ENCODE measurements at regions not wholly inside any gene's neighbourhood (a gene's known extent, or its start where the extent isn't known, plus 50 kb on each side); places are given as distances from the start of the nearest gene placed in this dataset.

DNA sequence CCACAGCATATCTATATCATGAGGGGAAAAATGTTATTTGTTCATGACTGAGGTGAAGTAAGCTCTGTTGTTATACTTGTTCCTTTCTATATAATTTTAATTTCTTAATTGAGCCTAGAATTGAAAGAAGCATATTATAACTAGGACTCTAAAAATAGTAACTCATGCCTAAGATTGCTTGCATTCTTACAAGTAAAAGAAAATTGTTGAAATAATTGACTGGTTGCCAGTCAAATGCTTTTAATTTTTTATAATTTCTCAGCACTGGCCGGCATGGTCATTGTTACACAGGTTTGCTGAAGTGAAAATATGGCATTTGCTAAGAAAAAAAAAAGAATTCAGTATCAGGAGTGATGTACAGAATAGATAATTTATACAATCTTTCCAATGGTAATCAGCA lies 104.8 kb downstream of the GASK1B start:
- TF ChIP-seq ZBTB7A (IDR thresholded peaks at IDR 0.05; ENCODE audit: low read depth) (no peak), EP300 (IDR thresholded peaks at IDR 0.05; ENCODE audit: borderline replicate concordance) (no peak), EGR1 (IDR thresholded peaks at IDR 0.05) (no peak), TEAD4 (IDR thresholded peaks at IDR 0.05) (peak; percentile 79), NFIC (IDR thresholded peaks at IDR 0.05) (0 out of 2 replicates have a peak, but pooled peaks have one; percentile 34)
- TF ChIP-seq, protein P1, sequence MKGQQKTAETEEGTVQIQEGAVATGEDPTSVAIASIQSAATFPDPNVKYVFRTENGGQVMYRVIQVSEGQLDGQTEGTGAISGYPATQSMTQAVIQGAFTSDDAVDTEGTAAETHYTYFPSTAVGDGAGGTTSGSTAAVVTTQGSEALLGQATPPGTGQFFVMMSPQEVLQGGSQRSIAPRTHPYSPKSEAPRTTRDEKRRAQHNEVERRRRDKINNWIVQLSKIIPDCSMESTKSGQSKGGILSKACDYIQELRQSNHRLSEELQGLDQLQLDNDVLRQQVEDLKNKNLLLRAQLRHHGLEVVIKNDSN (IDR thresholded peaks at IDR 0.05), result no peak

DNA sequence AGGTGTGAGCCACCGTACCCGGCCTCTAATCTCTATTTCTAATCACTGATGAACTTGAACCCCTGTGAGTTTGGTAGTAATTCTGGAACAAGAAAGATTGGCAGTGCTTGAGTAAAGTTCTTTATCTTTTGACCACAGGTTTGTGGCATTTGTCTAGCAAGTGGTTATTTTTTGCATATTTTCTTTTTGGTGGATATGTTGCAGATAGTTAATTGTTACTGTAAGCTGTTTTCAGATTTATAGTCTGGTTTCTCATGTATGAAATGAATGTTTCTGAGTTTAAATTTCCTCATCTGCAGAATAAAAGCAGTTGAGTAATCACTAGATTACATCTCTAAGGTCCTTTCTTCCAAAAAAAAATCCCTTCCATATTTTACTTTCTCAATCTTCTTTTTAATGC lies 105.2 kb downstream of the GASK1B start:
- TF ChIP-seq NFIC (IDR thresholded peaks at IDR 0.05), result no peak
- TF ChIP-seq, protein P2, sequence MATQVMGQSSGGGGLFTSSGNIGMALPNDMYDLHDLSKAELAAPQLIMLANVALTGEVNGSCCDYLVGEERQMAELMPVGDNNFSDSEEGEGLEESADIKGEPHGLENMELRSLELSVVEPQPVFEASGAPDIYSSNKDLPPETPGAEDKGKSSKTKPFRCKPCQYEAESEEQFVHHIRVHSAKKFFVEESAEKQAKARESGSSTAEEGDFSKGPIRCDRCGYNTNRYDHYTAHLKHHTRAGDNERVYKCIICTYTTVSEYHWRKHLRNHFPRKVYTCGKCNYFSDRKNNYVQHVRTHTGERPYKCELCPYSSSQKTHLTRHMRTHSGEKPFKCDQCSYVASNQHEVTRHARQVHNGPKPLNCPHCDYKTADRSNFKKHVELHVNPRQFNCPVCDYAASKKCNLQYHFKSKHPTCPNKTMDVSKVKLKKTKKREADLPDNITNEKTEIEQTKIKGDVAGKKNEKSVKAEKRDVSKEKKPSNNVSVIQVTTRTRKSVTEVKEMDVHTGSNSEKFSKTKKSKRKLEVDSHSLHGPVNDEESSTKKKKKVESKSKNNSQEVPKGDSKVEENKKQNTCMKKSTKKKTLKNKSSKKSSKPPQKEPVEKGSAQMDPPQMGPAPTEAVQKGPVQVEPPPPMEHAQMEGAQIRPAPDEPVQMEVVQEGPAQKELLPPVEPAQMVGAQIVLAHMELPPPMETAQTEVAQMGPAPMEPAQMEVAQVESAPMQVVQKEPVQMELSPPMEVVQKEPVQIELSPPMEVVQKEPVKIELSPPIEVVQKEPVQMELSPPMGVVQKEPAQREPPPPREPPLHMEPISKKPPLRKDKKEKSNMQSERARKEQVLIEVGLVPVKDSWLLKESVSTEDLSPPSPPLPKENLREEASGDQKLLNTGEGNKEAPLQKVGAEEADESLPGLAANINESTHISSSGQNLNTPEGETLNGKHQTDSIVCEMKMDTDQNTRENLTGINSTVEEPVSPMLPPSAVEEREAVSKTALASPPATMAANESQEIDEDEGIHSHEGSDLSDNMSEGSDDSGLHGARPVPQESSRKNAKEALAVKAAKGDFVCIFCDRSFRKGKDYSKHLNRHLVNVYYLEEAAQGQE (IDR thresholded peaks at IDR 0.05; ENCODE audit: low read depth), result no peak
- no peak for TF ChIP-seq ZBTB7A (IDR thresholded peaks at IDR 0.05; ENCODE audit: low read depth)
- TF ChIP-seq TCF12 (IDR thresholded peaks at IDR 0.05; ENCODE audit: low read depth), result no peak
- TF ChIP-seq TAF1 (IDR thresholded peaks at IDR 0.05; ENCODE audit: low read depth), result no peak
- TF ChIP-seq RAD21 (IDR thresholded peaks at IDR 0.05; ENCODE audit: low read depth), result no peak
- no peak for TF ChIP-seq EP300 (IDR thresholded peaks at IDR 0.05; ENCODE audit: borderline replicate concordance)
- TF ChIP-seq FOXM1 (IDR thresholded peaks at IDR 0.05; ENCODE audit: borderline replicate concordance, low read depth), result no peak
- TF ChIP-seq TEAD4 (IDR thresholded peaks at IDR 0.05), result no peak
- TF ChIP-seq EGR1 (IDR thresholded peaks at IDR 0.05), result no peak

DNA sequence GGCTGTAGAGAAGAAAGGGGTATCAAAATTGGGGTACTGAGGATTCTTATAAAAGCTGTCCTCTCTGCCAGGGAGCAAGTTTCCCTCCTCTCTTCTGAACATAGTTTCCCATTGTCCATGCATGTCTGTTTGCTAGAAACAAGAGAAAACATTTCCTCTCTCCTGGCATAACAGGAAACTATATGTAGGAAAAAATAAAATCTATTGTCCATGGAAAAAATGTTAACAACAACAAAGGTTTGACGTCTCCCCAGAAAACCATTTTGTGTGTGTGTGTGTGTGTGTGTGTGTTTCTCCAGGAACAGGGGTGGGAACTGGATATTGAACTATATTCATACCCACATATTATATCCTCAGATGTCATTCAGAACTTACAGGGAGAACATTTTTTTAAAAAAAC lies 107.2 kb downstream of the GASK1B start:
- TF ChIP-seq EP300 (IDR thresholded peaks at IDR 0.05; ENCODE audit: borderline replicate concordance) (no peak), EGR1 (IDR thresholded peaks at IDR 0.05) (no peak), ZBTB7A (IDR thresholded peaks at IDR 0.05; ENCODE audit: low read depth) (no peak)
- TF ChIP-seq, protein P2 (IDR thresholded peaks at IDR 0.05; ENCODE audit: low read depth), result no peak

DNA sequence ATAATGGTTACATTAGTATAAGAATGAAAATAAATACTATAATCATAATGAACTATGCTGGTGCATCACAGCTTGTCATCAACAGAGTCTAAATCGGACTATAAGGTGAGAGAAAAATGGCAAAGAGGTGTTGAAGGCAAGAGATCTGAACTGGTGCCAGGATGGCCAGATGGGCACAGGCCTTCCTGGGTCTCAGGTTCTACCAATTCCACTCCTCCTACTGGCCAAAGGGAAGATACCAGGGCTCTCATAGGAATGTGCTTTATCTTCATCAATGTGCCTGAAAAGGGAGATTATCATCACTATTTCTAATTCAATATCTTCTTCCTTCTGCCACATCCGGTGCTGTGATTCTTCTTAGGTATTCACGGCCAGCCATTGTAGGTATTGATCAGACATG lies 107.6 kb downstream of the GASK1B start:
- TF ChIP-seq CEBPB (IDR thresholded peaks at IDR 0.05) (no peak), TCF12 (IDR thresholded peaks at IDR 0.05; ENCODE audit: low read depth) (no peak), RAD21 (IDR thresholded peaks at IDR 0.05; ENCODE audit: low read depth) (no peak), TAF1 (IDR thresholded peaks at IDR 0.05; ENCODE audit: low read depth) (no peak), NFIC (IDR thresholded peaks at IDR 0.05) (no peak), EP300 (IDR thresholded peaks at IDR 0.05; ENCODE audit: borderline replicate concordance) (no peak), ZBTB7A (IDR thresholded peaks at IDR 0.05; ENCODE audit: low read depth) (no peak), FOXM1 (IDR thresholded peaks at IDR 0.05; ENCODE audit: borderline replicate concordance, low read depth) (no peak), EGR1 (IDR thresholded peaks at IDR 0.05) (no peak), CREB1 (IDR thresholded peaks at IDR 0.05; ENCODE audit: low read depth) (no peak)
- TF ChIP-seq, protein P2 (IDR thresholded peaks at IDR 0.05; ENCODE audit: low read depth), result no peak
- TF ChIP-seq, protein P3, sequence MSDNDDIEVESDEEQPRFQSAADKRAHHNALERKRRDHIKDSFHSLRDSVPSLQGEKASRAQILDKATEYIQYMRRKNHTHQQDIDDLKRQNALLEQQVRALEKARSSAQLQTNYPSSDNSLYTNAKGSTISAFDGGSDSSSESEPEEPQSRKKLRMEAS (IDR thresholded peaks at IDR 0.05), result no peak
- TF ChIP-seq, protein P1 (IDR thresholded peaks at IDR 0.05), result no peak

DNA sequence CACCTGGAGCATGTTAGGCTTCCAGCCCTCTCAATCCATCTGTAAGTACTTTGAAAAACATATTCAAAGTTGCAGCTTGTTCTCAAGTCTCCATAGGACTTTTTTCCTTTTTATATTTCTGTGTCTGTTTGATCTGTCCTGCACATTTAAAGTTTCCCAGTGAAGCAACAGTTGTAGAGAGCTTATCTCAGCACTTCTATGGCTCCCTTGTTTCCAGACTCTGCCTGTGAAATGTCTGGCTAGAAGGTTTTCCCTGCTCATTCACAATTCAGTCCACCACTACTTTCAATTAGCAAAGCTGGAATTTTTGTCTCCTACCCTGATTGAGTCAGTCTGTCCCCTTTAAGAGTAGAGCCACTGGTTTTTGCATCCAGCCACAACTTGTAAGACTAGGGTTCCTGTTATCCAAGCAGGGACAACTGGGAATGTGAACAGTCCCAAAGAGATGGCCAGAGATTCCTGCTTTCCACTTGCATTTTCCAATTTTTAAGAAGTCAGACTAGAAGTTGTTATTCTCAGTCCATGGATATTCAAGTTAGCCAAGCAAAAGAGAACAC lies 116.1 kb downstream of the GASK1B start:
- TF ChIP-seq TCF12 (IDR thresholded peaks at IDR 0.05; ENCODE audit: low read depth), result no peak
- TF ChIP-seq EP300 (IDR thresholded peaks at IDR 0.05; ENCODE audit: borderline replicate concordance), result no peak
- TF ChIP-seq, protein P3 (IDR thresholded peaks at IDR 0.05), result no peak
- TF ChIP-seq FOXM1 (IDR thresholded peaks at IDR 0.05; ENCODE audit: borderline replicate concordance, low read depth), result no peak
- TF ChIP-seq CEBPB (IDR thresholded peaks at IDR 0.05), result no peak
- TF ChIP-seq NFIC (IDR thresholded peaks at IDR 0.05), result no peak
- no peak for TF ChIP-seq TAF1 (IDR thresholded peaks at IDR 0.05; ENCODE audit: low read depth)
- no peak for TF ChIP-seq ZBTB7A (IDR thresholded peaks at IDR 0.05; ENCODE audit: low read depth)
- no peak for TF ChIP-seq TEAD4 (IDR thresholded peaks at IDR 0.05)
- TF ChIP-seq, protein P2 (IDR thresholded peaks at IDR 0.05; ENCODE audit: low read depth), result no peak
- TF ChIP-seq RAD21 (IDR thresholded peaks at IDR 0.05; ENCODE audit: low read depth), result no peak
- no peak for TF ChIP-seq EGR1 (IDR thresholded peaks at IDR 0.05)
- no peak for TF ChIP-seq YY1 (IDR thresholded peaks at IDR 0.05; ENCODE audit: low read depth)
- no peak for TF ChIP-seq CREB1 (IDR thresholded peaks at IDR 0.05; ENCODE audit: low read depth)
- TF ChIP-seq, protein P1 (IDR thresholded peaks at IDR 0.05), result no peak

All from Ishikawa (cell line).